SH-SY5Y (cell line): ENCODE measurements at regions not wholly inside any gene's neighbourhood (a gene's known extent, or its start where the extent isn't known, plus 50 kb on each side); places are given as distances from the start of the nearest gene placed in this dataset.

ENCODE experiments used
- GATA2 ChIP-seq: IDR thresholded peaks from 2 replicates; pipeline ENCODE4 v1.6.1; 2011; ENCODE audit warnings: mild to moderate bottlenecking, low read depth, low read length
- GATA3 ChIP-seq: IDR thresholded peaks from 2 replicates; pipeline ENCODE4 v1.6.1; 2011; ENCODE audit warnings: low read depth, mild to moderate bottlenecking, low read length, moderate library complexity

DNA sequence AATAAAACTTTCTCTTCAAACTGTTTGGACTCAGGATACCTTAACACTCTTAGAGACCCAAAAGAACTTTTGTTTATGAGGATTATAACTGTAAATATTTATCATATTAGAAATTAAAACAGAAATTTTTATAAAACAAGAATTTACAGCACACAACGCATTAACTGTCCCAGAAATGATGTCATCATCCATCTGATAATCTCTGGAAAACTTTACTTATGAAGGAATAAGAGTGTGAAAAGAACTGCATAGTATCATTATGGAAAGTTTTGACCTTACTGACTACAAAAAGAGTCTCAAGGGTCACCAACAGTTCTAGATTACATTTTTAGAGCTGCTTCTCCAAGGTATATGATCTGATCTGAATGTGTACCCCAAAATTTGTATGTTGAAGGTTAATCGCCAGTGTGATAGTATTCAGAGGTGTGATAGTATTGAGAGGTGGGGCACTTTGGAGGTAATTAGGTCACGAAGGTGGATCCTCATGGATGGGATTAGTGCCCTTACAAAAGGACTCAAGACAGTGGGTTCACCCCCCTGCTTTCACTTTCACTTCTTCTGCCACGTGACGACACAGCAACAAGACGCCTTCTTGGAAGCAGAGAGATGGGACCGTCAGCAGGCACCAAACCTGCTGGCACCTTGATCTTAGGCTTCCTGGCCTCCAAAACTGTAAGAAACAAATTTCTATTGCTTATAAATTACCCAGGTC, 95.7 kb upstream of the NR5A2 start:
- no peak for TF ChIP-seq GATA3
- TF ChIP-seq GATA2, result no peak

DNA sequence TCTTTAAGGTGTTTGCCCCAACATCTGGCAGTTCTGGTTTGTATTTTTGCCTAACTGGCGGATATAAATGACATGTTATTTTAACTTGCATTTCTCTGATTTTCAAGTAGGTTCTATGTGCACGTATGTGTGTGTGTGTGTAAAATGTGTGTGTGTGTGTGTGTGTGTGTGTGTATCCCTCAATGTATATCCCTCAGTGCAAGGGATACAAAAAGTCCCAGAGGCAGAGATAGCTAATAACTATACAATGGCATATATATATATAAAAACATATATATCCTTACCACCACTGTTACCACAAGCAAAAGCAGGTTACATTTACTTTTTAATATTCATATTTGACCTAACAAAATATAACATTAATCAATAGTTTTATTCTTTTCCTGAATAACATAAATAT, 95.0 kb upstream of the NR5A2 start:
- no peak for TF ChIP-seq GATA2
- no peak for TF ChIP-seq GATA3

DNA sequence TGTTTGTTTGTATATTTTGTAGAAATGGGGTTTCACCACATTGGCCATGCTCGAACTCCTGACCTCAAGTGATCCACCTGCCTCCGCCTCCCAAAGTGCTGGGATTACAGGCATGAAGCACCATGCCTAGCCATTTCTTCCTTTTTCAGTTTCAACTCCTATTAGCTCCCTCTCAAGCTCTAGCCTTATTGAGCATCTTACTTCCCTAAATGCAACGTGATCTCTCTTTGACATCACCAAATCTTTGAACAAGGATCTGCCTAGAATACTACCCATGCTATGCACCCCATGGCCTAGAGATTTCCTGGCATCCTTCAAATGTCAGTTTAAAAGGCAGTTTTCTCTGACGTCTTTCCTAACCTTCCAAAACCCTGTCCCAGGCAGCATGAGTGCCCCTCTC, 91.1 kb upstream of the NR5A2 start:
- TF ChIP-seq GATA2 (no peak), GATA3 (no peak)

DNA sequence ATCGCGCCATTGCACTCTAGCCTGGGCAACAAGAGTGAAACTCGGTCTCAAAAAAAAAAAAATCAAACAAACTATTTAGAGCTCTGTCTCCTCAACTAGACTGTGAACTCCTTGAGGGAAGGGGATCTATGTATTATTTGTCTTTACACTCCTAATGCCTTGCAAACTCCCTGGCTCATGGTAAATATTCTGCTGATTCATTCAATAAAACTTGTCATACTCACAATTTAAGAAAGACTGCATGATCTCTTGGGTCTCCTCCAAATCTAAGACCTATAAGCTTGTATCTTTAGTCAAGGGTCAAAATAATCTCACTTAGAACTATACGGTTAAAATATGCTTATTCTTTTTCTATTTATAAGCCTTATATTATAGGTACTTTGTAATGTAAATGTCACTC, 90.3 kb upstream of the NR5A2 start:
- TF ChIP-seq GATA2, result no peak
- no peak for TF ChIP-seq GATA3

DNA sequence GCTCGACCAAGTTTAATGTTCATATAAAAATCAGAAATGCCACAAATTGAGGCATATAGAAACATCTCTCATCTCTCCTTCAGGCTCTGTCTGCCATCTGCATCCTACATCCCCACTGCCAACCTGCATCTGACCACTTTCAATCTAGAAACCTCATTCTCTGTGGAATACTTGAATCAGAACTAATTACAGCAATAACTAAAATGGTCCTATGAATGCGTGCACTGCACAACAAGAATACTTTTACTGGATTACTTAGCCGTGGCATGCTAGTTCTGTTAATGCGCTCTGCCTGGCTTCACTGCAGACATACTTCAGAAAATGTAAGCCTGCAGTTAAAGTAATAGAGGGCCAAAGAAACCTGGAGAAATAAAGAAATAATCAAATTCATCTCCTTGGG, 89.8 kb upstream of the NR5A2 start:
- TF ChIP-seq GATA2, result no peak
- no peak for TF ChIP-seq GATA3

DNA sequence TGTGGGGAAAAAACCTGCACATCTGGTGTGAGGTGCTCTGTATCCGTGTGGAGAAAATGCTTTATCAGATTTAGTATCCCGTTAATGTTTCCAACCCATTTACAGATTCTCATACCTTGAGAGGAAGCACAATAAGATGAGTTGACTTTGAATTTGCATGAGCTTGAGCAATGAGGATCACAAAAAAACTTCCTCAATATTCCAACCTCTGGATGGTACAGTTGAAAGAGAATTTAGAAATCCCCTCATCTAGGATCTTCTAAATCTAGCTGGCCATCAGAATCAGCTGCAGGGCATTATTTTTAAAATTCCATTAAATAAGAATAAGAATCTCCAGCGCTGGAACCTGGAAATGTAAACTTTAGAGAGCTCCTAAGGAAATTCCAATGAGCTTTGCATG, 82.5 kb upstream of the NR5A2 start:
- TF ChIP-seq GATA3 (no peak), GATA2 (no peak)

DNA sequence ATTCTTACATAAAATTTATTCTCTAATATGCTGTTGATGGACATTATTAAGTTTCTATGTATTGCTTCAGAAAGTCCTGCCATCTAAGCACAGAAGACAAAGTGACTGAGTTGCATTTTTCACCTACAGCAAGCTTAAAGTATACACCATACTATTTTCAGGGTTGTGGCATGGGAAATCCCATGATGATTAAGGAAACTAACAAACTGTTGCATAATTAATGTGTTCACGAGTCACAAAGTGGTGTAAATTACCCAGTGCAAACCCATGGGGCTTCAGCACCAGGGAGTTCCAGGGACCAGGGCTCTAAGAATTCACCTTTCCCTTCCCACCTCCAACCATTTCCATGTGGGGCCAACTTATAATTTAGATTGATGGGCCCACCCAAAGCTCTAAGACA, 81.9 kb upstream of the NR5A2 start:
- TF ChIP-seq GATA2 (no peak), GATA3 (no peak)

DNA sequence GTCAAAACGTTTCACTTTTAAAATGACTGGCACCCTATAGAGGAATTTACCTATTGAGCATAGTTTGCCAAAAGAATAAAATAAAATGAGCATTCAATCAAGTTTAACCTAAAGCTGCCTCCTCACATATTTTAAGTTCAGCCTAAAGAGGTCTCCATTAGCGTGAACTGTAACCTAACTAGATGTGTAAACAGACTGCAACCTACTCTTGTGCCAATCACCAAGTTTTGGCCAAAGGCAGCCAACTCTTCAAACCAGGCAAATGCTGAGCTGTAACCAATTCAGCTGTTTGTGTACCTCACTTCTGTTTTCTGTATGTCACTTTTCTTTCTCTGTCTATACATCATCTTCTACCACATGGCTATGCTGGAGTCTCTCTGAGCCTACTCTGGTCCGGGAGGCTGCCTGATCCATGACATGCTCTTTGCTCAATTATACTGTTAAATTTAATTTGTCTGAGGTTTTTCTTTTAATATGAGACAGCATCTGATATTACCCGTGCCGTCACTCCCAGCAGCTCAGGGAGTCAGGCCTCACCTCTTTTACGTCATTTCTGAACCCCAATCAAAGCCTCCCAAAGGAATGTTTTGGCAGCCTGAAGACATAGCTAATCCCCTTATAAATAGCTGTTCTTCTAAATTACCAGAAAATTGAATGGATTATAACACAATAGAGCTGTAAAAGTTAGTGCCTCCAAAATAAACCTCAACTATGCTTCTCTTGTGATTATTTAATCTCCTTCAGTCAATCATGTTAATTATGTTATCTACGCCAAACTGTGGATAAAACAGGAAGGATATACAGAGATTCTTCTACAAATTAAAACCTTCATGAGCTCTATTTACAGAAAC, 81.0 kb upstream of the NR5A2 start:
- TF ChIP-seq GATA3 (no peak; the same call in 1 of the 2 replicates), GATA2 (peak; percentile 44)

DNA sequence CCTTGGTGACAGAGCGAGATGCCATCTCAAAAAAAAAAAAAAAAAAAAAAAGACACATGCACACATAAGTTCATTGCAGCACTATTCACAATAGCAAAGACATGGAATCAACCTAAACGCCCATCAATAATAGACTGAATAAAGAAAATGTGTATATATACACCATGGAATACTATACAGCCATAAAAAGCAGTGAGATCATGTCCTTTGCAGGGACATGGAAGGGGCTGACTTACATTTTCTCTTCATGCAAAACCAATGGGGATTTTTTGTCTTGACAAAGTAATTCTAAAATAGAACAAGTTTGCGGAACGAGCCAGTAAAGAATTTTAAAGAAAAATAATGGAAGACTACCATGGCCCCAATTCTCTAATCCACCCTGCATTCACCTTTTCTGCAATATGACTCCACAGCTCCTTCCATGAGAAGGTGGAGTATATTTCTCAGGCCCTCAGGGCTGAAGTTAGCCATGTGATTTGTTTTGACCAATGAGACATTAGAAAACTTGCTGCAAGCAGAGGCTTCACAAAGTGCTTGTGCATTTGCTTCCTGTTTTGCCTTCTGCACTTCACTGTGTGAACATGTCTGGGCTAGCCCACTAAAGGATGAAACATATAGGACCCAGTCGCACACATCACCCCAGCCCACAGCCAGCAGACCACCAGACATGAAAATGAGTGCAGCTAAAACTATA, 78.8 kb upstream of the NR5A2 start:
- TF ChIP-seq GATA3 (no peak), GATA2 (no peak)

DNA sequence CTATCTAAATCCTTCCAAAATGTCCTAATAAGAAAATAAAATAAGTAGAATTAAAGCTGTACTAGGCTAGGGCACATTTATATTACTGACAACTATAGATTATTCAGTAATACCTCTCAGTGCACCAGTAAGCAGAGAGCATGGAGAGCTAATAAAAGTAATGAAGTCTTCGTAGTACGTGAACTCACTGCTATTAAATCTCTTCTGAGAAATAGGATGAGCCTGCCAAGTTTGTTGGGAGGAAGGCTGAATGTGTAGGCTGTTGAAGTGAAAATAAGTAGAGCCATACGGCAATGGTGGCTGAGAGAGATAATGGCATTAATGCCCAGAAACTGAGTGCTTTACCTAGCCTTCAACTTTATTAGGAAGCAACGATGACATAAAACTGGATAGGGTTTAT, 73.9 kb upstream of the NR5A2 start:
- TF ChIP-seq GATA2, result no peak

DNA sequence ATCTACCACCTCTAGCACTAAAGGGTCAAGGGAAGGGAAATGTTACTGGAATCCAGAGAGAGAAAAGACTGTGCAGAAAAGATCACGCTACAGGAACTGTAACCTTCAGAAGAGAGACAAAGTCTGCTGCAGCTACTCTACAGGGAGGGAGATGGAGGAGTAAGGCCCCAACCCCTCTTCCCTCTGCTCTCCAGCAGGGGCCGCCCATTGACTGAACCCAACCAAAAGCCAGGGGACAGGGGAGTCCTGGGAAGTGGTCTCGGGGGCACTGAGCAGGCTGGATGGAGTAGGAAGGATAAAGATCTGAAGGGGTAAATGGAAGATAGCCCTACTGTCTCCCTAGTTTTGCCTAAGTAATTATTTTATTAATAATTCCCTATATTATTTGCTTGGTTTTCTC, 72.8 kb upstream of the NR5A2 start:
- TF ChIP-seq GATA2, result no peak
- TF ChIP-seq GATA3, result no peak

DNA sequence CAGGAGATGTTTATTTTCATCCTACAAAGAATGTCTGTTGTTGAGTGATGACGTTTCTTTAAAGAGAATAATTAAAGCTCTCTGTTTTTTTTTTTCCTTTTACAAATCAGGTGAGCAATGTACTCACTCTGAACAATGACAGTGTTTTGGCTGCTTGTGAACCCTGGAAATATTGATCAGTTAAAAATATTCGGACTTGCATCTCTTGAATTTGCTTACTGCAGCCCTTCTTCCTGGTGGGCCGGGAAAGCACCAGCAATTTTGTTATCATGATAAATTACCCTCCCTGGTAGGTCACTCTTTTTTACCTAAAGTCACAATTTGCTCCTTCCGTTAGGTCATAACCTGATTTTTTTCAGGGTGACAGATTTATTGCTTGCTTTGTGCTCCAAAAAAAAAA, 72.3 kb upstream of the NR5A2 start:
- no peak for TF ChIP-seq GATA3
- no peak for TF ChIP-seq GATA2

DNA sequence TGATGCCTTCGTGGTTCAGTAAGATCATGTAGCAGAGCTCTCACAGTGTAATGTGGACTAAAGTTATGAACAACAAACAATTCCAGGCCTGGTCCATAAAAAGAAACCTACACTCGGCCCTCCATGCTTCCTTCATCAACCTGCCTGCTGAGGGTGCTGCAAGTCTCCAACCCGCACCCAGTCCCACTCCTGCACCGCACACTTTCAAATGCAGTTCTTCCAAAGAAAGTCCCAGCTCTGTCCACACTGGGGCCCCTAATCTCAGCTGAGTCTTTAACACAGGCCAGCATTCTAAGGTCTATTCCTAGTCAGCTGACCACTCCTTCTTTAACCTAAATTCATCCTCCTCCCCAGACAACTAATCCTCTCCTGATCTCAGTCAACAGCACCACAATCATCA, 71.5 kb upstream of the NR5A2 start:
- TF ChIP-seq GATA2 (no peak), GATA3 (no peak)

DNA sequence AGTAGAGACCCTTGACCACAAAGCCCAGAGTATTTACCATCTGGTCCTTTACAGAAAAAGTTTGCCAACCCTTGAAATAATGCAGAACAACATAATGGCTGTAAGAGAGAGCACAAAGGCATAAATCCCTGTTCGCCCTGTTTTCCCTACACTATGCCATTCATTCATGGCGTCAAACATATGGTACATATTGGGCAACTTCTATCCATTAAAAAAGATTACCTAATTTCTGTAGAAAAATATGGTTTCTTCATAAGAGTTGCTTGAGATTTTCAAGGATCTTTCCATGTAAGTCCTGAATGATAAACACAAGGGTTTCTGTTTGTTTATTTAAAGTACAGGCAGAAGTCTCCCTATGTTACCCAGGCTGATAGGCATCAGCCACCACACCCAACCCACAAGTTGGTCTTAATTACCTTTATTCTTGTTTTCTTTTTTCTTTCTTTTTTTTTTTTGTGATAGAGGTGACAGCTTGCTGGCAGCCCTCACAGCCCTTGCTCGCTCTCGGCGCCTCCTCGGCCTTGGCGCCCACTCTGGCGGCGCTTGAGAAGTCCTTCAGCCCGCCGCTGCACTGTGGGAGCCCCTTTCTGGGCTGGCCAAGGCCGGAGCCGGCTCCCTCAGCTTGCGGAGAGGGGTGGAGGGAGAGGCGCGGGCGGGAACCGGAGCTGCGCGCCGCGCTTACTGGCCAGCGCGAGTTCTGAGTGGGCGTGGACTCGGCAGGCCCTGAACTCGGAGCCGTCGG, 68.3 kb upstream of the NR5A2 start:
- no peak for TF ChIP-seq GATA3
- TF ChIP-seq GATA2, result no peak

DNA sequence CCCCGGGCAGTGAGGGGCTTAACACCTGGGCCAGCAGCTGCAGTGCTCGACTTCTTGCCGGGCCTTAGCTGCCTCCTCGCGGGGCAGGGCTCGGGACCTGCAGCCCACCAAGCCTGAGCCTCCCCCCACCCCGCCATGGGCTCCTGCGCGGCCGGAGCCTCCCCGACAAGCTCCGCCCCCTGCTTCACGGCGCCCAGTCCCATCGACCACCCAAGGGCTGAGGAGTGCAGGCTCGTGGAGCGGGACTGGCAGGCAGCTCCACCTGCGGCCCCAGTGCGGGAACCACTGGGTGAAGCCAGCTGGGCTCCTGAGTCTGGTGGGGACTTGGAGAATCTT, 67.8 kb upstream of the NR5A2 start:
- TF ChIP-seq GATA2 (no peak), GATA3 (no peak)

DNA sequence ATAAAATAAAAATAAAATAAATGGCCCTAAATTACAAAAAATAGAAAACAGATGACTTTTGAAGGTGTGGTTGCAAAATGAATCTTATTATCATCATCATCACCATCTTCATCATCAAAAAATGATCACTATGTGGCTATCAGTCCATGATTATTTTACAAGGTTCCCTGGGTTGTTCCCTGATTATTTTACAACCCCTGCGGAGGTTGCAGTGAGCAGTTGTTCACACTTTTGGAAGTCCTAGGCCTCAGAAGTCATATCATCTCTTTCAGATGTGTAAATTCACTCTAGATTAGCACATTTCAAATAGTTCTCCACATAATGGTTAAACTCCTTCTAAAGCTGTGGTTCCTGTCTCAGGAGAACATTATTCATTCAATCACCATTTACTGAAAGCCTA, 57.4 kb upstream of the NR5A2 start:
- no peak for TF ChIP-seq GATA2
- no peak for TF ChIP-seq GATA3
